ENCODE measurements at regions not wholly inside any gene's neighbourhood (a gene's known extent, or its start where the extent isn't known, plus 50 kb on each side); places are given as distances from the start of the nearest gene placed in this dataset.

DNA sequence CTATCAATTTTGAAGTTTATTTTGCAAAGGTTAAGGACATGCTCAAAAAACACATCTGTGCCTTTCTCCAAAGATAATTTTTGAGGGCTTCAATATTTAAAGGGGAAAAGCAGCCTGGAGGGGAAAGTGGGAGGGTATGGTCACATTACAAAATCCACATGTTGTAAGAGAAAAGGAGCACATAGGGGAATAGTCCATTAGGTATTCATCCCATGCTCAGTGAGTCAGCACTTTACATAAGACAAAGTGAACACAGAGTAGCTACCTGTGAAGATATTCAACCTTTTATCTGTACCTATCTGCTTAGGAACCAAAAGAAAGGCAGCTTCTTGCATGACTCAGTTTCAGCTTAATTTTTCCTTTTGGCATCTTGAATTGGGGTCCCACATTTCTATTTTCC is 932.0 kb downstream of the SLITRK6 start:
- ATAC-seq (ENCODE audit: insufficient read depth, low FRiP score) (no peak), DNase-seq (no peak)
- H3K4me3 ChIP-seq, result no peak overlapping the region
- TF ChIP-seq, protein P1, sequence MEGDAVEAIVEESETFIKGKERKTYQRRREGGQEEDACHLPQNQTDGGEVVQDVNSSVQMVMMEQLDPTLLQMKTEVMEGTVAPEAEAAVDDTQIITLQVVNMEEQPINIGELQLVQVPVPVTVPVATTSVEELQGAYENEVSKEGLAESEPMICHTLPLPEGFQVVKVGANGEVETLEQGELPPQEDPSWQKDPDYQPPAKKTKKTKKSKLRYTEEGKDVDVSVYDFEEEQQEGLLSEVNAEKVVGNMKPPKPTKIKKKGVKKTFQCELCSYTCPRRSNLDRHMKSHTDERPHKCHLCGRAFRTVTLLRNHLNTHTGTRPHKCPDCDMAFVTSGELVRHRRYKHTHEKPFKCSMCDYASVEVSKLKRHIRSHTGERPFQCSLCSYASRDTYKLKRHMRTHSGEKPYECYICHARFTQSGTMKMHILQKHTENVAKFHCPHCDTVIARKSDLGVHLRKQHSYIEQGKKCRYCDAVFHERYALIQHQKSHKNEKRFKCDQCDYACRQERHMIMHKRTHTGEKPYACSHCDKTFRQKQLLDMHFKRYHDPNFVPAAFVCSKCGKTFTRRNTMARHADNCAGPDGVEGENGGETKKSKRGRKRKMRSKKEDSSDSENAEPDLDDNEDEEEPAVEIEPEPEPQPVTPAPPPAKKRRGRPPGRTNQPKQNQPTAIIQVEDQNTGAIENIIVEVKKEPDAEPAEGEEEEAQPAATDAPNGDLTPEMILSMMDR (IDR thresholded peaks at IDR 0.05; ENCODE audit: control extremely low read depth, extremely low read depth), result no peak
- no peak overlapping the region for H3K9ac ChIP-seq (ENCODE audit: insufficient read depth in 1 of 2, low read length in 2 of 2)
- H3K9me3 ChIP-seq (ENCODE audit: control insufficient read depth in 4 of 4, insufficient read depth in 3 of 4, low read length in 3 of 4), result no peaks in the 10 kb centered on the region
- no peaks in the 10 kb centered on the region for H3K27me3 ChIP-seq (ENCODE audit: control insufficient read depth in 3 of 3, insufficient read depth in 3 of 3, low read length in 2 of 3)
- no peaks in the 10 kb centered on the region for H3K4me1 ChIP-seq (ENCODE audit: control insufficient read depth in 5 of 5, insufficient read depth in 5 of 5, low read length in 5 of 5)
- no peaks in the 10 kb centered on the region for H3K36me3 ChIP-seq (ENCODE audit: control insufficient read depth in 4 of 4, insufficient read depth in 4 of 4, low read length in 4 of 4)
- no peak overlapping the region for H3K27ac ChIP-seq (ENCODE audit: low read depth in 1 of 2, low read length in 1 of 2)

DNA sequence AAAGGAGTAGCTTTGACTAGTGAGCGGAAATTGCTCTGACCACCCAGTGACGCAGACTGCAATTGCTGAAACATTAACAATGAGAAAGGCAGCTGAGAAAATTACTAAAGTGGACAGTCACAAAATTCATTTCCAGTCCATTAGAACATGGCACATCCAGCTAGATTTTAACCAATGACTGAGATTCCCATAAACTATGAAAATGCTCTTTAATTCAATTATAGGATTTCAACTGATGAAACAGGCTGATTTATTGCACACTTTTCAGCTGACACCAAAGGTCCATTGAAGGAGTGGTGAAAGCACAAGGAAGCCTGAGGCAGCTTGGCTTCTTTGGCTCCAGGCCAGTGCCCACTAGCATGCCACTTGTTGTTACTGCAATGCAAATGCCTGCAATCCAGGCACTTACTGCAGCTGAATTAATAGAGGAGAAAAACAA is 933.4 kb downstream of the SLITRK6 start:
- Histone ChIP-seq H3K27me3 (ENCODE audit: control insufficient read depth in 3 of 3, insufficient read depth in 3 of 3, low read length in 2 of 3) (no peaks in the 10 kb centered on the region), H3K4me3 (no peak overlapping the region), H3K9ac (ENCODE audit: insufficient read depth in 1 of 2, low read length in 2 of 2) (no peak overlapping the region), H3K27ac (ENCODE audit: low read depth in 1 of 2, low read length in 1 of 2) (no peak overlapping the region), H3K36me3 (ENCODE audit: control insufficient read depth in 4 of 4, insufficient read depth in 4 of 4, low read length in 4 of 4) (no peaks in the 10 kb centered on the region), H3K9me3 (ENCODE audit: control insufficient read depth in 4 of 4, insufficient read depth in 3 of 4, low read length in 3 of 4) (no peaks in the 10 kb centered on the region), H3K4me1 (ENCODE audit: control insufficient read depth in 5 of 5, insufficient read depth in 5 of 5, low read length in 5 of 5) (no peaks in the 10 kb centered on the region)
- ATAC-seq (ENCODE audit: insufficient read depth, low FRiP score) (no peak), DNase-seq (peak in 1 of 3 donors; percentile 6)
- 94% methylated on average over 2 of the region's 2 CpGs for WGBS, 2 donors
- TF ChIP-seq, protein P1 (IDR thresholded peaks at IDR 0.05; ENCODE audit: control extremely low read depth, extremely low read depth), result no peak

DNA sequence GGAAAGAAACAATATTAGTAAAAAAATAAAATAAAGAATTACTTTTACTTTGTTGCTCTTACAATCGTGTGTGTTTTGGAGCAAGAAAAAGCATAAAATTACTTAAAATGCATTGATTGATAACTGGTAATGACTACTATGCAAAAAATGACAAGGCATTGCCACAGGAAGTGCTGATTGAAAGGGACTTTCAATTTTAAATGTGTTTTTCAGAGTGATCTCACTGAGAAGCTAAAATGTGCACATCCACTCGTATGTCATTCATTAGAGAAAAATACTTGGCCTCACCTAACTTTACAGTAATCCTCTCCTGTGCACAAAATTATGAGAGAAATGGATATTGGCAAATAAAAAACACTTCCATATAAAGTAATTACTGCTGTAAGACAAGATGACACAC is 934.9 kb downstream of the SLITRK6 start:
- 82 to 85% methylated on average over 2 of the region's 2 CpGs for WGBS, 2 donors
- ATAC-seq (ENCODE audit: insufficient read depth, low FRiP score) (no peak), DNase-seq (no peak)
- Histone ChIP-seq H3K4me3 (no peak overlapping the region), H3K4me1 (ENCODE audit: control insufficient read depth in 5 of 5, insufficient read depth in 5 of 5, low read length in 5 of 5) (no peaks in the 10 kb centered on the region), H3K27me3 (ENCODE audit: control insufficient read depth in 3 of 3, insufficient read depth in 3 of 3, low read length in 2 of 3) (no peaks in the 10 kb centered on the region), H3K9me3 (ENCODE audit: control insufficient read depth in 4 of 4, insufficient read depth in 3 of 4, low read length in 3 of 4) (no peaks in the 10 kb centered on the region), H3K9ac (ENCODE audit: insufficient read depth in 1 of 2, low read length in 2 of 2) (no peak overlapping the region), H3K27ac (ENCODE audit: low read depth in 1 of 2, low read length in 1 of 2) (no peak overlapping the region), H3K36me3 (ENCODE audit: control insufficient read depth in 4 of 4, insufficient read depth in 4 of 4, low read length in 4 of 4) (no peaks in the 10 kb centered on the region)
- TF ChIP-seq, protein P1 (IDR thresholded peaks at IDR 0.05; ENCODE audit: control extremely low read depth, extremely low read depth), result no peak

DNA sequence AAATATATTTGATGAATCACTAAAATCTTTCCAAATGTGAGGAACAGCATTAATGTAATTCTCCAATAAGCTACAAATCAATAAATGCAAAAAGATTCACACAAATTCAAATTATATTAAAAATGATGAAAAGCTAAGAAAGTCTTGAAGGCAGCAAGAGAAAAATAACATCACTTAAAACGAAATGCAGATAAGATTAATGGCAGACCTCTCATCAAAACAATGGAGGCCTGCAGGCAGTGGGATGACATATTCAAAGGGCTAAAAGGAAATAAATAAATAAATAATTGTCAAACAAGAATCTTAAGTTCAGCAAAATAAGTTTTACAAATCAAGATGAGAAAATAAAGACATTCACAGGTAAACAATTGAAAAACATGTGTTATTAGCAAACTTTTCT is 952.1 kb downstream of the SLITRK6 start:
- Histone ChIP-seq H3K4me1 (ENCODE audit: control insufficient read depth in 5 of 5, insufficient read depth in 5 of 5, low read length in 5 of 5) (no peaks in the 10 kb centered on the region), H3K4me3 (no peak overlapping the region), H3K36me3 (ENCODE audit: control insufficient read depth in 4 of 4, insufficient read depth in 4 of 4, low read length in 4 of 4) (no peaks in the 10 kb centered on the region), H3K27ac (ENCODE audit: low read depth in 1 of 2, low read length in 1 of 2) (no peak overlapping the region), H3K27me3 (ENCODE audit: control insufficient read depth in 3 of 3, insufficient read depth in 3 of 3, low read length in 2 of 3) (no peaks in the 10 kb centered on the region), H3K9ac (ENCODE audit: insufficient read depth in 1 of 2, low read length in 2 of 2) (no peak overlapping the region), H3K9me3 (ENCODE audit: control insufficient read depth in 4 of 4, insufficient read depth in 3 of 4, low read length in 3 of 4) (no peaks in the 10 kb centered on the region)
- WGBS, 2 donors, result 64 to 68% methylated on average over 1 of the region's 1 CpG
- DNase-seq (no peak), ATAC-seq (ENCODE audit: insufficient read depth, low FRiP score) (no peak)
- TF ChIP-seq, protein P1 (IDR thresholded peaks at IDR 0.05; ENCODE audit: control extremely low read depth, extremely low read depth), result no peak

Data from lung (tissue), 11 donors.